SK-N-SH treated with all-trans-retinoic acid at 6 μM for 48 hours (cell line): ENCODE measurements at regions not wholly inside any gene's neighbourhood (a gene's known extent, or its start where the extent isn't known, plus 50 kb on each side); places are given as distances from the start of the nearest gene placed in this dataset.

ENCODE experiments used
- ATAC-seq: fragments of 200-7000 bp; cut with Tn5 transposase; 3 replicates; pipeline ENCODE4 v1.9.1; 2020; ENCODE audit warnings: mild to moderate bottlenecking, moderate library complexity
- ARNTL ChIP-seq: fragments of 450-650 bp; formaldehyde crosslinking; IDR thresholded peaks from 2 replicates; pipeline ENCODE4 v1.5.0; 2020; ENCODE audit warnings: low read depth, mild to moderate bottlenecking, moderate library complexity, borderline replicate concordance
- BACH2 ChIP-seq: fragments of 250-450 bp; sonication (Bioruptor Pico); IDR thresholded peaks from 2 replicates; pipeline ENCODE4 v1.9.0; 2021; ENCODE audit warnings: mild to moderate bottlenecking, borderline replicate concordance
- CSDC2 ChIP-seq: fragments of 250-450 bp; sonication (Bioruptor Pico); IDR thresholded peaks from 2 replicates; pipeline ENCODE4 v1.5.0; 2020; ENCODE audit warnings: mild to moderate bottlenecking, moderate library complexity
- ESRRG ChIP-seq: fragments of 250-450 bp; sonication (Bioruptor Pico); IDR thresholded peaks from 2 replicates; pipeline ENCODE4 v1.6.1; 2021; ENCODE audit warnings: mild to moderate bottlenecking
- GLIS3 ChIP-seq: fragments of 250-450 bp; sonication (Bioruptor Pico); IDR thresholded peaks from 2 replicates; pipeline ENCODE4 v1.5.0; 2020; ENCODE audit warnings: mild to moderate bottlenecking, moderate library complexity
- ISL1 ChIP-seq: fragments of 250-450 bp; sonication (Bioruptor Pico); IDR thresholded peaks from 2 replicates; pipeline ENCODE4 v2.1.2; 2022; ENCODE audit warnings: mild to moderate bottlenecking, moderate library complexity
- OSR1 ChIP-seq: fragments of 250-450 bp; sonication (Bioruptor Pico); IDR thresholded peaks from 2 replicates; pipeline ENCODE4 v1.8.0; 2022; ENCODE audit warnings: moderate library complexity, mild to moderate bottlenecking, inconsistent platforms
- PPARA ChIP-seq: fragments of 250-450 bp; sonication (Bioruptor Pico); IDR thresholded peaks from 2 replicates; pipeline ENCODE4 v1.5.0; 2020; ENCODE audit warnings: mild to moderate bottlenecking, borderline replicate concordance
- RARB ChIP-seq: fragments of 250-450 bp; sonication (Bioruptor Pico); IDR thresholded peaks from 2 replicates; pipeline ENCODE4 v1.8.0; 2021; ENCODE audit warnings: mild to moderate bottlenecking, moderate library complexity
- TCF4 ChIP-seq: fragments of 250-450 bp; sonication (Bioruptor Pico); IDR thresholded peaks from 2 replicates; pipeline ENCODE4 v1.8.0; 2021; ENCODE audit warnings: mild to moderate bottlenecking, moderate library complexity, borderline replicate concordance
- TOX ChIP-seq: fragments of 250-450 bp; sonication (Bioruptor Pico); IDR thresholded peaks from 2 replicates; pipeline ENCODE4 v1.8.0; 2021; ENCODE audit warnings: mild to moderate bottlenecking, moderate library complexity, borderline replicate concordance
- ZFP30 ChIP-seq: fragments of 450-650 bp; formaldehyde crosslinking; IDR thresholded peaks from 2 replicates; pipeline ENCODE4 v1.5.0; 2022; ENCODE audit warnings: mild to moderate bottlenecking, moderate library complexity
- ZNF565 ChIP-seq: fragments of 450-650 bp; formaldehyde crosslinking; conservative IDR thresholded peaks from 2 replicates; pipeline ENCODE4 v1.5.0; 2020; ENCODE audit warnings: low read depth, mild to moderate bottlenecking, moderate library complexity
- ZNF70 ChIP-seq: fragments of 450-650 bp; formaldehyde crosslinking; IDR thresholded peaks from 2 replicates; pipeline ENCODE4 v1.5.0; 2020; ENCODE audit warnings: mild to moderate bottlenecking, moderate library complexity
- ZNF8 ChIP-seq: fragments of 450-650 bp; formaldehyde crosslinking; IDR thresholded peaks from 2 replicates; pipeline ENCODE4 v1.5.0; 2020; ENCODE audit warnings: mild to moderate bottlenecking, moderate library complexity
- TF ChIP-seq, protein P1 (sequence below): fragments of 250-450 bp; sonication (Bioruptor Pico); IDR thresholded peaks from 2 replicates; pipeline ENCODE4 v1.8.0; 2021; ENCODE audit warnings: low read depth, mild to moderate bottlenecking, moderate library complexity, borderline replicate concordance
- TF ChIP-seq, protein P2 (sequence below): fragments of 250-450 bp; sonication (Bioruptor Pico); IDR thresholded peaks from 2 replicates; pipeline ENCODE4 v1.5.1; 2021; ENCODE audit warnings: mild to moderate bottlenecking, moderate library complexity
- TF ChIP-seq, protein P3 (sequence below): fragments of 250-450 bp; sonication (Bioruptor Pico); IDR thresholded peaks from 2 replicates; pipeline ENCODE4 v1.5.1; 2020; ENCODE audit warnings: low read depth, mild to moderate bottlenecking, moderate library complexity
- TF ChIP-seq, protein P4 (sequence below): fragments of 250-450 bp; sonication (Bioruptor Pico); IDR thresholded peaks from 2 replicates; pipeline ENCODE4 v1.8.0; 2020; ENCODE audit warnings: mild to moderate bottlenecking, moderate library complexity, borderline replicate concordance
- TF ChIP-seq, protein P5 (sequence below): fragments of 250-450 bp; sonication (Bioruptor Pico); IDR thresholded peaks from 2 replicates; pipeline ENCODE4 v1.5.0; 2020; ENCODE audit warnings: mild to moderate bottlenecking, moderate library complexity

DNA sequence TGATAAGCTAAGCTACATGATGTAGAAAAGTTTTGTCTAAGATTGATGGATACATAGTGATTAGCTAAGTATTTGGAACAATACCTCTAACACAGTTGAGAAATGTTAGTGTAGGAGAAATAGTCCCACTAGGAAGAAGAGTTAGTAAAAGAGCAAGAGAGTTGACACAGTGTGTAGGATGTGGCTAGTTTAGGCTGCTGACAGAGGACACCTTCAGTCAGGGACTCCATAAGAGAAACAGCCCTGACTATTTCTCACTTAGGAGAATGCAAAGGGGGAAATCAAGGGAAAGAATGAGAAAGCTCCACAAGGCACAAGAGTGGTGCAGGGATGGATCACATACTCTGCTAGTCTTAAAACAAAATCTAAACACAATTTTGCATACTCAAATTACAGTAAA lies 613.7 kb downstream of the SLC16A7 start:
- ATAC-seq = no peak
- TF ChIP-seq CSDC2 (CRISPR knock-in tag) (no peak), TCF4 (CRISPR knock-in tag) (no peak)
- TF ChIP-seq, protein P1, sequence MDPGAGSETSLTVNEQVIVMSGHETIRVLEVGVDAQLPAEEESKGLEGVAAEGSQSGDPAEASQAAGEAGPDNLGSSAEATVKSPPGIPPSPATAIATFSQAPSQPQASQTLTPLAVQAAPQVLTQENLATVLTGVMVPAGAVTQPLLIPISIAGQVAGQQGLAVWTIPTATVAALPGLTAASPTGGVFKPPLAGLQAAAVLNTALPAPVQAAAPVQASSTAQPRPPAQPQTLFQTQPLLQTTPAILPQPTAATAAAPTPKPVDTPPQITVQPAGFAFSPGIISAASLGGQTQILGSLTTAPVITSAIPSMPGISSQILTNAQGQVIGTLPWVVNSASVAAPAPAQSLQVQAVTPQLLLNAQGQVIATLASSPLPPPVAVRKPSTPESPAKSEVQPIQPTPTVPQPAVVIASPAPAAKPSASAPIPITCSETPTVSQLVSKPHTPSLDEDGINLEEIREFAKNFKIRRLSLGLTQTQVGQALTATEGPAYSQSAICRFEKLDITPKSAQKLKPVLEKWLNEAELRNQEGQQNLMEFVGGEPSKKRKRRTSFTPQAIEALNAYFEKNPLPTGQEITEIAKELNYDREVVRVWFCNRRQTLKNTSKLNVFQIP (CRISPR knock-in tag) = no peak

DNA sequence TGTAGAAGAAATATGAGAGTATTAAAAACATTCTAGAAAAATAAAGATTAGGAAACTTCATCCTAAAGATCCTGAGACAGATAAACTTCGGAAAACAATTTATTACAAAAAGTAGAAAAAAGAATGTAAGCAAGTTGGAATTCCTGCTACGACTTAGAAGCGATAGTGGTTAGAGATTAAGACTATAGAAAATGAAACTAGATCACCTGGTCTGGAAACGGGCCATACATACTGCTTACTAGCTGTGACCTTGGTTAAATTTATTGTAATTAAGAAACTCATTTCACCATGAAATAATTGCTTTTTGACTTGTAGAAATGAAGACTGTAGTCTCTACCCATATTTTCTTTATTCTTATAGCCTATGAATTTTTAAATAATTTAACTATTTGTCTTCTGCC lies 614.1 kb downstream of the SLC16A7 start:
- TF ChIP-seq ZFP30 (CRISPR knock-in tag) (no peak), TOX (CRISPR knock-in tag) (no peak), ZNF70 (no peak), ARNTL (CRISPR knock-in tag) (no peak), OSR1 (no peak), PPARA (no peak), CSDC2 (CRISPR knock-in tag) (no peak), TCF4 (CRISPR knock-in tag) (no peak), ZNF8 (CRISPR knock-in tag) (no peak), BACH2 (CRISPR knock-in tag) (no peak), RARB (CRISPR knock-in tag) (no peak), ISL1 (CRISPR knock-in tag) (no peak), ESRRG (no peak), ZNF565 (CRISPR knock-in tag) (no peak)
- TF ChIP-seq, protein P2, sequence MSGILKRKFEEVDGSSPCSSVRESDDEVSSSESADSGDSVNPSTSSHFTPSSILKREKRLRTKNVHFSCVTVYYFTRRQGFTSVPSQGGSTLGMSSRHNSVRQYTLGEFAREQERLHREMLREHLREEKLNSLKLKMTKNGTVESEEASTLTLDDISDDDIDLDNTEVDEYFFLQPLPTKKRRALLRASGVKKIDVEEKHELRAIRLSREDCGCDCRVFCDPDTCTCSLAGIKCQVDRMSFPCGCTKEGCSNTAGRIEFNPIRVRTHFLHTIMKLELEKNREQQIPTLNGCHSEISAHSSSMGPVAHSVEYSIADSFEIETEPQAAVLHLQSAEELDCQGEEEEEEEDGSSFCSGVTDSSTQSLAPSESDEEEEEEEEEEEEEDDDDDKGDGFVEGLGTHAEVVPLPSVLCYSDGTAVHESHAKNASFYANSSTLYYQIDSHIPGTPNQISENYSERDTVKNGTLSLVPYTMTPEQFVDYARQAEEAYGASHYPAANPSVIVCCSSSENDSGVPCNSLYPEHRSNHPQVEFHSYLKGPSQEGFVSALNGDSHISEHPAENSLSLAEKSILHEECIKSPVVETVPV (CRISPR knock-in tag) = no peak
- TF ChIP-seq, protein P3, sequence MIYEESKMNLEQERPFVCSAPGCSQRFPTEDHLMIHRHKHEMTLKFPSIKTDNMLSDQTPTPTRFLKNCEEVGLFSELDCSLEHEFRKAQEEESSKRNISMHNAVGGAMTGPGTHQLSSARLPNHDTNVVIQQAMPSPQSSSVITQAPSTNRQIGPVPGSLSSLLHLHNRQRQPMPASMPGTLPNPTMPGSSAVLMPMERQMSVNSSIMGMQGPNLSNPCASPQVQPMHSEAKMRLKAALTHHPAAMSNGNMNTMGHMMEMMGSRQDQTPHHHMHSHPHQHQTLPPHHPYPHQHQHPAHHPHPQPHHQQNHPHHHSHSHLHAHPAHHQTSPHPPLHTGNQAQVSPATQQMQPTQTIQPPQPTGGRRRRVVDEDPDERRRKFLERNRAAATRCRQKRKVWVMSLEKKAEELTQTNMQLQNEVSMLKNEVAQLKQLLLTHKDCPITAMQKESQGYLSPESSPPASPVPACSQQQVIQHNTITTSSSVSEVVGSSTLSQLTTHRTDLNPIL = no peak
- TF ChIP-seq, protein P4, sequence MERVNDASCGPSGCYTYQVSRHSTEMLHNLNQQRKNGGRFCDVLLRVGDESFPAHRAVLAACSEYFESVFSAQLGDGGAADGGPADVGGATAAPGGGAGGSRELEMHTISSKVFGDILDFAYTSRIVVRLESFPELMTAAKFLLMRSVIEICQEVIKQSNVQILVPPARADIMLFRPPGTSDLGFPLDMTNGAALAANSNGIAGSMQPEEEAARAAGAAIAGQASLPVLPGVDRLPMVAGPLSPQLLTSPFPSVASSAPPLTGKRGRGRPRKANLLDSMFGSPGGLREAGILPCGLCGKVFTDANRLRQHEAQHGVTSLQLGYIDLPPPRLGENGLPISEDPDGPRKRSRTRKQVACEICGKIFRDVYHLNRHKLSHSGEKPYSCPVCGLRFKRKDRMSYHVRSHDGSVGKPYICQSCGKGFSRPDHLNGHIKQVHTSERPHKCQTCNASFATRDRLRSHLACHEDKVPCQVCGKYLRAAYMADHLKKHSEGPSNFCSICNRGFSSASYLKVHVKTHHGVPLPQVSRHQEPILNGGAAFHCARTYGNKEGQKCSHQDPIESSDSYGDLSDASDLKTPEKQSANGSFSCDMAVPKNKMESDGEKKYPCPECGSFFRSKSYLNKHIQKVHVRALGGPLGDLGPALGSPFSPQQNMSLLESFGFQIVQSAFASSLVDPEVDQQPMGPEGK (CRISPR knock-in tag) = no peak
- TF ChIP-seq, protein P5, sequence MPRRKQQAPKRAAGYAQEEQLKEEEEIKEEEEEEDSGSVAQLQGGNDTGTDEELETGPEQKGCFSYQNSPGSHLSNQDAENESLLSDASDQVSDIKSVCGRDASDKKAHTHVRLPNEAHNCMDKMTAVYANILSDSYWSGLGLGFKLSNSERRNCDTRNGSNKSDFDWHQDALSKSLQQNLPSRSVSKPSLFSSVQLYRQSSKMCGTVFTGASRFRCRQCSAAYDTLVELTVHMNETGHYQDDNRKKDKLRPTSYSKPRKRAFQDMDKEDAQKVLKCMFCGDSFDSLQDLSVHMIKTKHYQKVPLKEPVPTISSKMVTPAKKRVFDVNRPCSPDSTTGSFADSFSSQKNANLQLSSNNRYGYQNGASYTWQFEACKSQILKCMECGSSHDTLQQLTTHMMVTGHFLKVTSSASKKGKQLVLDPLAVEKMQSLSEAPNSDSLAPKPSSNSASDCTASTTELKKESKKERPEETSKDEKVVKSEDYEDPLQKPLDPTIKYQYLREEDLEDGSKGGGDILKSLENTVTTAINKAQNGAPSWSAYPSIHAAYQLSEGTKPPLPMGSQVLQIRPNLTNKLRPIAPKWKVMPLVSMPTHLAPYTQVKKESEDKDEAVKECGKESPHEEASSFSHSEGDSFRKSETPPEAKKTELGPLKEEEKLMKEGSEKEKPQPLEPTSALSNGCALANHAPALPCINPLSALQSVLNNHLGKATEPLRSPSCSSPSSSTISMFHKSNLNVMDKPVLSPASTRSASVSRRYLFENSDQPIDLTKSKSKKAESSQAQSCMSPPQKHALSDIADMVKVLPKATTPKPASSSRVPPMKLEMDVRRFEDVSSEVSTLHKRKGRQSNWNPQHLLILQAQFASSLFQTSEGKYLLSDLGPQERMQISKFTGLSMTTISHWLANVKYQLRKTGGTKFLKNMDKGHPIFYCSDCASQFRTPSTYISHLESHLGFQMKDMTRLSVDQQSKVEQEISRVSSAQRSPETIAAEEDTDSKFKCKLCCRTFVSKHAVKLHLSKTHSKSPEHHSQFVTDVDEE (CRISPR knock-in tag) = no peak
- ATAC-seq = no peak

DNA sequence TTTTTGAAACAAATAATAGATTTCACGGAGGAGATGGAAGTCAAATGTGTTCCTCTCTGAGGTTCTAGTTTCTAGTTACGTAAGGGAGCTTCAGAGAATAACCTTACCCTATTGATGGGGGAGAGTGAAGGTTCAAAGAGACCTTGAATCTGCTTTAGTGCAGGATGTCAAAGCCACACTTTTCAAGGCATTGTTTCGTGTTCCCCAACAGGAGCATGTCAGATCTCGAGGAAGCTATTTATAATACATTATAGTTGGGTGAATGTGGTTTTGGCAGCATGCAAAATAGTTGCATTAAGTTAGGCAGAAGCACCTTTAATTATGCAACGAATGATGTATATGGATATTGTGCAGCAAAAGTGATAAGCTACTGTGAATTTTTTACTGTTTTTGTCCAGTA lies 614.9 kb downstream of the SLC16A7 start:
- ATAC-seq = no peak
- TF ChIP-seq, protein P1 (CRISPR knock-in tag) = no peak
- TF ChIP-seq GLIS3 (CRISPR knock-in tag) = no peak
- no peak for TF ChIP-seq OSR1
- TF ChIP-seq PPARA = no peak
- TF ChIP-seq ISL1 (CRISPR knock-in tag) = no peak
- no peak for TF ChIP-seq BACH2 (CRISPR knock-in tag)
- TF ChIP-seq, protein P5 (CRISPR knock-in tag) = no peak
- TF ChIP-seq ZNF70 = no peak
- TF ChIP-seq, protein P2 (CRISPR knock-in tag) = no peak
- TF ChIP-seq, protein P4 (CRISPR knock-in tag) = no peak
